ENCODE measurements at regions not wholly inside any gene's neighbourhood (a gene's known extent, or its start where the extent isn't known, plus 50 kb on each side); places are given as distances from the start of the nearest gene placed in this dataset.
"Not testable (repeated sequence)": the region's sequence is repeated elsewhere in the genome, so short reads cannot be mapped to it uniquely, and the experiment has no call there.

- no peak for DNase-seq
Observed at GRCh38 chr22:25420471-25420924, 144.0 kb upstream of the GRK3 start.

GRCh38 chr22:25420925-25421904 lies 143.3 kb upstream of the GRK3 start:
- no peak for DNase-seq

GRCh38 chr22:25426530-25427308 lies 137.8 kb upstream of the GRK3 start:
- DNase-seq = not testable (repeated sequence)

DNA sequence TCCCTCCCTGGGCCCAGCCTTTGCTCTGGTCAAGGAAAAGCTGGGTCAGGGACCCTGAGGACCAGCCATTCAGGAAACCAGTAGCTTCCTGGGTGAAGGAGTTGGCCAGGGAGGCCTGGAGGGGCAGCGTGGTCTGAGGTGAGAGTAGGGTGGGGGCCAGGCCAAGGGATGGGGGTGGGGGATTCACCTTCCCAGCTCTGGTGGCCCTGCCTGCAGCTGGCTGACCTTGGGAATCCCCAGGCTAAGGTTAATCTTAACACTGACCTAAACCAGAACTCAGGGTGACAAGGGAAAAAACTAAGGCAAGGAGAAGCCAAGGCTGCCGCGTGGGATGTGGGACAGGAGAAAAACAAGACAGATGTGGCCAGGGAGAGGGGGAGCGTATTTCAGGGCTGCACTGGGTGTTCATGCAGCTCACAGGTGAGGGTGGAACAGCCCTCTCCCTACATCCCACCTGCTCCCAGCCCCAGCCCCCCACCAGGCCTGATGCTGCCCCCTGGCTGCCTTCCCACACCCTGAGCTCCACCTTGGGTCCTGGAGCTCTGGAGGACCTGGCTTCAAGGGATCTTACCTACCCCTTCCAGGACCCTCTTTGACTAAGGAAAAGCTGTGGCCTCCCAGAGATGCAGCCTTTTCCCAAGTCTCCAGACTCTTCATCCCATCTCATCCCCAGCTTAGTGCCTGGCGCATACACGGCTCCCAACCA lies 132.7 kb upstream of the GRK3 start:
- not testable (repeated sequence) for DNase-seq

DNA sequence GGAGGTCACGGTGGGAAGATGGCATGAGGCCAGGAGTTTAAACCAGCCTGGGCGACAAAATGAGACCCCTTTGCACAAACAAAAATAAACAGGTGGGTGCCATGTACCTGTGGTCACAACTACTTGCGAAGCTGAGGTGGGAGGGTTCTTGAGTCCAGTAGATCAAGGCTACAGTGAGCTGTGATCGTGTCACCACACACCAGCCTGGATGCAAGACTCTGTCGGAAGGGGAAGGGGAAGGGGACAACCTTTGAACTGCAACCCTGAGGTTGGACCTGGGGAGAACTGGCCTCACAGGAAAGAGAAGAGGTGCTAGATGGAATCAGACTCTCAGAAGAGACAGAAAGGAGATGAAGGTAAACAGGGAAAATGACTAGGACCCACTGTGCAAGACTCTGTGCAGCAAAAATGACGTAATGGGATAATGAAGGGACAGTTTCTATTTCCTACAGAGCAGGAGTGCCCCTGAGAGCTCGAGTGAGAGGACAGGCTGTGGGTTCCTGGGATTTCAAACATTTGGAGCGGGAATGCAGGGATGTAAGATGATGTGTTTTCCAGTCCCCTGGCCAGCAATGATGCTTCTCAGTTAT lies 131.0 kb upstream of the GRK3 start:
- not testable (repeated sequence) for DNase-seq

GRCh38 chr22:25437414-25438160 lies 126.9 kb upstream of the GRK3 start:
- no peak for DNase-seq

DNA sequence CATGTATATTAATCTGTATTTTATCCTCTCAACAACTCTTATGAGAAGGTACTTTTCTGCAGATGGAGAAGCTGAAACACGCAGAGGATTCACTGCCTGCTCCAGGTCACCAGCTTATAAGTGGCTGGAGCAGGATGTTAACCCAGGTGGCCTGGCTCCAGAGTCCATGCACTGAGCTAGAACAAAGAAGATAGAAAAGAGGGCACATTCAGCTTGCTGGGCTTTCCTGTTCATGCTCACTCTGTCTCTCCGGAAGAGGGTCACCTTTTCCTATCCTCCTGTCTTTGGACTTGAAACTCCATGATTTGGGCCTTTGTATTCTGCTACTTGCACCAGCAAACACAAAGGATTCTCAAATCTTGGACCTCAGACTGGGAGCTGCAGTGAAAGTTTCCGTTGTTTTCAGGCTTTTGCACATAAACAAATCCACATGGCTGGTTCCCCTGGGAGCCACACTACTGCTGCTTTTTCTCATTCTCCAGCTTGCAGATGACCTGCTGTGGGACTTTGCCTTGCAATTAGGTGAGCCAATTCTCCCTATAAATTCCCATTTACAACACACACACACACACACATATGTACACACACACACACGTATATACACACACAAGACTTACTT lies 117.3 kb upstream of the GRK3 start:
- peak; percentile 68 for DNase-seq

DNA sequence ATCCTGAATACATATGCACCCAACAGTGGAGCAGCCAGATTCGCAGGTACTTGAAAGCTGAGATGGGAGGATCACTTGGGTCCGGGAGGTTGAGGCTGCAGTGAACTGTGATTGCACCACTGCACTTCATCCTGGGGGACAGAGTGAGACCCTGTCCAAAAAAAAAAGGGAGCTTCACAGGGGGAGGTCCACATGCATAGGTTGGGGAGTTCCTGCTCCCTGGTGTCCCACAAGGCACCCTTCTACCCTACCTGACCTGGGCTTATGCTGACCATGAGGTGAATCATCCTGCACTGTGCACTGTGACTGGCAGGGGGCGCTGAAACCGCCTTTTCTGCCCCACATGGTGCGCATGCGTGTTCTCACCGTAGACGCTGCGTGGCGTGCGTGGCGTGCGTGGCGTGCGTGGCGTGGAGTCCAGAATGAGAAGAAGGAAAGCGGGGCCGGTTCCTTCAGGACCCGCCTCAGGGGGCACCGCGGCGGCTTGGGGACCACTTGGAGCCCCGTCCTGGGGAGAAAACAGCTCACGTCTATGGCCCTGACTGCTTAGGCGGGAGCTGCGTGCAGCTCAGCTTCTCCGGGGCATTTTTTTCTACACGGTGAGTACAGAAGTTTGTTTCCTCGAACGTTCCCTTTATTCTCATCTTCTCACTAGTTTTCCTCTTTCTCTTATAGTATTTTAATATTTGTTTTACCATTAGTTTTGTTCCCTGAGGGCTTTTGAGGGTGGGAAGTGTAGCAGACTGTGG lies 116.6 kb upstream of the GRK3 start:
- peak; percentile 90 for DNase-seq

GRCh38 chr22:25448435-25449051 lies 115.9 kb upstream of the GRK3 start:
- peak; percentile 7 for DNase-seq

- no peak for DNase-seq
Observed at GRCh38 chr22:25449781-25450317, 114.6 kb upstream of the GRK3 start.

- DNase-seq = no peak
Observed at GRCh38 chr22:25451480-25452114, 112.9 kb upstream of the GRK3 start.

GRCh38 chr22:25452116-25452700 lies 112.3 kb upstream of the GRK3 start:
- DNase-seq = no peak

DNA sequence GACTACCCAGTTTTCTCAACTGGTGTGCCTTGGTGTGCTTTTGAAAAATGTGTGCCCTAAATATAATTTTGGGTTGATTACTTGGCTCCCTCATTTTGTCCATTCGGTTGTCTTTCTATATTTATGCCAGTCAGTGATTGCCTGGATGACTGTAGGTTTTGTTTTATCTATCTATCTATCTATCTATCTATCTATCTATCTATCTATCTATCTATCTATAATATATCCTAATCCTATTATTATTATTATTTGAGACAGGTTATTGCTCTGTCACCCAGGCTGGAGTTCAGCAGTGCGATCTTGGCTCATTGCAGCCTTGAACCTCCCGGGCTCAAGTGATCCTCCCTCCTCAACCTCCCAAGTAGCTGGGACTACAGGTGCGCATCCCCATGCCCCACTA lies 111.4 kb upstream of the GRK3 start:
- DNase-seq = no peak

GRCh38 chr22:25453557-25453956 lies 110.9 kb upstream of the GRK3 start:
- DNase-seq = no peak

DNA sequence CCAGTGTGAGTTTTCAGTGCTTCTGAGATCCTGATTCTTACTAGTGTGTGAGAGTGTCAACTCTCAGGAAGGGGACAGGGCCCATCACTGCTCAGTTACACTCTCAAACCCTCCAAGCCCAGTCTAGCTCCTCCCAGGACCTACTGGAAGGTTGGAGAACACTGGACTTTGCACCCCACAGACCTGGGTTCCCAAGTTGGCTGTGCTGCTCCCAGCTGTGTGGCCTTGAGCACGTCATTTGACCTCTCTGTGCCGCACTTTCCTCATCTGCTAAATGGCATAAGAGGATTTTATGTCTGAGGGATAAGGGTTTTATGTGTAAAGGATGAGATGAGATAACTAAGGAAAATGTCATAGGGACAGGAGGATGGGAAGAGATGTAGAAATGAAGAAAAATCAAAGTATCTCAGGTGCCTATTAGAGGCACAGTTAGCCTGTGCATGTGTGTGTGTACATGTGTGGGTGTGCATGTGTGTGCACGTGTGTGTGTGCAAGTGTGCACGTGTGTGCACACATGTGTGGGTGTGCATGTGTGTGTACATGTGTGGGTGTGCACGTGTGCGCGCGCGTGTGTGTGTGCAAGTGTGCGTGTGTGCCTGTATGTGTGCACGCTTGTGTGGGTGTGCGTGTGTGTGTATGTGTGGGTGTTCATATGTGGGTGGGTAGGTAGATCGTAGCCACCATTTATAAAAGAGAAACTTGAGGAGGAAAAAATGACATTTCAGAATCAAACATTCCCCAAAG lies 108.0 kb upstream of the GRK3 start:
- DNase-seq = not testable (repeated sequence)

DNA sequence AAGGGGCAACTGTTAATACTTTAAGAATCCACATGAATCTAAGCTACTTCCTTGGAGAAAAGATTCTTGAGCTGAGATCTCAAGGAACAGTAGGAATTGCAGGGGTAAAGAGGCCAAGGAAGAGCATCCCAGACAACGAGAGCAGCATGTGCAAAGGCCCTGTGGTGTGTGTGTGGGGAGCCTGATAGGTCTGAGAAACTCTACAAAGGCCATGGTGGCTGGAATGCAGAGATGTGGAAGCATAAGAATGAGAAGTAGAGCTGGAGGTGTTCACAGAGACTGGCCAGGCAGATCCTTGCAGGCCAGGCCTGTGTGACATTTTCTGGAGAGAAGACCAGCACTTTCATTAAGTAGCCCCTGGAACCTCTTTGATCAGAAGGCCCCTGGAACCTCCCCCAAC lies 105.8 kb upstream of the GRK3 start:
- not testable (repeated sequence) for DNase-seq

DNA sequence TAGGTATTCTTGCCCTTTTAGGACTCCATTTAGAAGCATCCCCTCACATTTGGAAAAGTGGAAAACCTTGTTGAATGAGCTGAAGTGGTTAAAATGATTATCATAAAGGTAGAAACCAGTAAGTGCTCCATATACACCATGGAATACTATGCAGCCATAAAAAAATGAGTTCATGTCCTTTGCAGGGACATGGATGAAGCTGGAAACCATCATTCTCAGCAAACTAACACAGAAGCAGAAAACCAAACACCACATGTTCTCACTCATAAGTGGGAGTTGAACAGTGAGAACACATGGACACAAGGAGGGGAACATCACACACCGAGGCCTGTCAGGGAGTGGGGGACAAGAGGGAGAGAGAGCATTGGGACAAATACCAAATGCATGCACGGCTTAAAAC lies 103.8 kb upstream of the GRK3 start:
- DNase-seq = not testable (repeated sequence)

DNA sequence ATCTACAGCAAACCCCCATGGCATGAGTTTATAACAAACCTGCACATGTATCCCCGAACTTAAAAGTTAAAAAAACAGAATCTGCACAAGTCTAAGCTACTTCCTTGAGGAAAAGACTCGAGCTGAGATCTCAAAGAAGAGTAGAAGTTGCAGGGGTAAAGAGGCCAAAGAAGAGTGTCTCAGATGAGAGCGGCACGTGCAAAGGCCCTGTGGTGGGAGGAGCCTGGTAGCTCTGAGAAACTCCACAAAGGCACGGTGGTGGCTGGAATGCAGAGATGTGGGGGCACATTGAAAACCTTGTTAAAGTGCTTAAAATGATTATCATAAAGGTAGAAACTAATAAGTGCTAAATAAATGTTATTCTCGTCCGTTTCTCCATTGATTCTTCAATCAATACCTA lies 103.2 kb upstream of the GRK3 start:
- DNase-seq = no peak

Measured in RPMI8226 (cell line).